B cell (primary cell): ENCODE measurements at regions not wholly inside any gene's neighbourhood (a gene's known extent, or its start where the extent isn't known, plus 50 kb on each side); places are given as distances from the start of the nearest gene placed in this dataset.

ENCODE experiments used
- CTCF ChIP-seq: fragments of 200-600 bp; IDR thresholded peaks from one replicate; pipeline ENCODE4 v1.8.0; 2022; ENCODE audit warnings: antibody characterized with exemption, mild to moderate bottlenecking
- EZH2 ChIP-seq: IDR thresholded peaks from 2 replicates; pipeline ENCODE4 v1.6.1; 2012; ENCODE audit warnings: borderline replicate concordance, low read depth, mild to moderate bottlenecking, moderate library complexity, low read length; ENCODE audit not compliant: insufficient read depth, poor library complexity, severe bottlenecking

- no peak for TF ChIP-seq CTCF
- no peak for TF ChIP-seq EZH2
Observed at GRCh38 chr21:38664315-38664714, 141.4 kb upstream of the ETS2 start.
